ENCODE measurements at regions not wholly inside any gene's neighbourhood (a gene's known extent, or its start where the extent isn't known, plus 50 kb on each side); places are given as distances from the start of the nearest gene placed in this dataset.

DNA sequence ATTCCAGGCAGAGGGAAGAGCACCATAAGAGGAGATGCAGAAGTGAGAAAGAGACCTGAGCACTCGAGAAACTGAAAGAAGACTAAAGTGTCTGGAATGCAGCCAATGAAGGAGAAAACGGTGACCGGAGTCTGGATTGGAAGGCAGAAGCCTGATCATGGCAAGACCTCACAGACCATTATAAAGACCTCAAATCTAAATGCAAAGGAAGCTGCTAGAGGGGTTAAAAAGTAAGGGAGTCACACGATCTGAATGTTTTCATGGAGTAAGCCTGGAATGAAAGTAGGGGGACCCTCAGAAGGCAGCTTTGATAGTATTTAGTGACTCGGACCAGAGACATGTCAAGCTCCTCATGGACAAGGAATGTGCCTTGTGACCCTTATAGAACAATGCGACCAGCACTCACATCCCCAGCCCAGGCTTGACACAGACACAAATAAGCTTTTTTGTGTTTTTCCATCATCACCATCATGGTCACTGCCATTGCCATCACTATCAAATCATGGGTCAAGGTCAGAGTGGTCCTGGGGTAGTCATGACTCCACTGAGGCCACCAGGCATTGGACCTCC lies 183.6 kb downstream of the SEC16B start:
- Histone ChIP-seq H2BK15ac (ENCODE audit: low read depth, poor library complexity, severe bottlenecking) (no peak overlapping the region), H3K4me3 (ENCODE audit: insufficient read depth in 1 of 2, low read depth in 1 of 2, low read length in 2 of 2) (no peak overlapping the region), H3K4me1 (ENCODE audit: control insufficient read depth, insufficient read depth, low read depth, low read length) (no peaks in the 10 kb centered on the region), H3K9ac (ENCODE audit: low read length) (no peak overlapping the region), H3K4me2 (ENCODE audit: low read length, poor library complexity, severe bottlenecking) (no peak overlapping the region), H3K36me3 (ENCODE audit: control insufficient read depth in 1 of 2, insufficient read depth in 2 of 2, low read depth in 1 of 2, low read length in 2 of 2) (no peaks in the 10 kb centered on the region), H2AK5ac (ENCODE audit: low read length, severe bottlenecking) (no peak overlapping the region), H2BK120ac (ENCODE audit: low read depth, low read length) (no peak overlapping the region), H4K8ac (ENCODE audit: low read length) (no peak overlapping the region), H2BK5ac (ENCODE audit: low read depth, low read length, poor library complexity, severe bottlenecking) (no peak overlapping the region), H2AFZ (ENCODE audit: low read depth, low read length) (no peak overlapping the region), H2BK12ac (ENCODE audit: low read length in 2 of 2) (no peak overlapping the region), H3K23ac (ENCODE audit: low read length in 2 of 2) (no peak overlapping the region), H3K18ac (ENCODE audit: low read depth in 1 of 2, low read length in 2 of 2) (no peak overlapping the region), H3K79me1 (replicated peaks; ENCODE audit: low read length, poor library complexity, severe bottlenecking) (no peaks in the 10 kb centered on the region), H4K91ac (ENCODE audit: low read length) (no peak overlapping the region), H3K27me3 (ENCODE audit: control insufficient read depth in 1 of 2, insufficient read depth in 1 of 2, low read length in 2 of 2) (peaks cover 6 to 39% of the 10 kb centered on the region in 2 experiments), H3K4ac (ENCODE audit: low read depth in 1 of 2, low read length in 2 of 2) (no peak overlapping the region), H3K14ac (ENCODE audit: low read length in 2 of 2) (no peak overlapping the region), H3K27ac (ENCODE audit: low read length, poor library complexity, severe bottlenecking) (no peak overlapping the region), H3K9me3 (ENCODE audit: control insufficient read depth, low read length) (no peaks in the 10 kb centered on the region)
- DNase-seq: no peak
- 54% methylated on average over 4 of the region's 6 CpGs for WGBS

DNA sequence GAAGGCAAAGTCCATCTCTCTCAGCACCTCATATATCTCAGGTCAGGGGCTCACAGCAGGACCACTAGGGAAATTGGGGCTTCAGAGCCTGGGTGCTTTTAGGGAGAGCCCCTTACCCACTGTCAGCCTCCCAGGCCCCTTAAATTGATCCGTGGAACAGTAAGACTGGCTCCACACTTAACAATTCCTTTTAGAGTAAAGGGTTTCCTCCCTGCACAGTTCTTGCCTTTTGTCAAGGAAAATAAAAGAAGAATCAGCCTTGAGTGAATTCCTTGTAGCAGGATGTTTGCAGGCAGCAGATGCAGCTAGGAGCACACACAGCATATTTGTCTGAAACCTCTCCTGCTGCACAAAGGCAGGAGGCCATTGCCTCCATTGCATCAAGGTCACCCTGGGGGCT lies 184.9 kb downstream of the SEC16B start:
- no peaks in the 10 kb centered on the region for H3K79me1 ChIP-seq (replicated peaks; ENCODE audit: low read length, poor library complexity, severe bottlenecking)
- no peak for DNase-seq
- no peak overlapping the region for H2BK15ac ChIP-seq (ENCODE audit: low read depth, poor library complexity, severe bottlenecking)
- H4K8ac ChIP-seq (ENCODE audit: low read length): no peak overlapping the region
- no peaks in the 10 kb centered on the region for H3K36me3 ChIP-seq (ENCODE audit: control insufficient read depth in 1 of 2, insufficient read depth in 2 of 2, low read depth in 1 of 2, low read length in 2 of 2)
- no peak overlapping the region for H3K9ac ChIP-seq (ENCODE audit: low read length)
- no peak overlapping the region for H3K4ac ChIP-seq (ENCODE audit: low read depth in 1 of 2, low read length in 2 of 2)
- no peak overlapping the region for H2AFZ ChIP-seq (ENCODE audit: low read depth, low read length)
- H2BK12ac ChIP-seq (ENCODE audit: low read length in 2 of 2): no peak overlapping the region
- H3K27me3 ChIP-seq (ENCODE audit: control insufficient read depth in 1 of 2, insufficient read depth in 1 of 2, low read length in 2 of 2): peaks cover 6 to 39% of the 10 kb centered on the region in 2 experiments
- H3K27ac ChIP-seq (ENCODE audit: low read length, poor library complexity, severe bottlenecking): no peak overlapping the region
- WGBS: 67% methylated on average over 1 of the region's 1 CpG
- H3K18ac ChIP-seq (ENCODE audit: low read depth in 1 of 2, low read length in 2 of 2): no peak overlapping the region
- H3K4me2 ChIP-seq (ENCODE audit: low read length, poor library complexity, severe bottlenecking): no peak overlapping the region
- H3K4me1 ChIP-seq (ENCODE audit: control insufficient read depth, insufficient read depth, low read depth, low read length): no peaks in the 10 kb centered on the region
- H2BK5ac ChIP-seq (ENCODE audit: low read depth, low read length, poor library complexity, severe bottlenecking): no peak overlapping the region
- no peak overlapping the region for H3K23ac ChIP-seq (ENCODE audit: low read length in 2 of 2)
- no peaks in the 10 kb centered on the region for H3K9me3 ChIP-seq (ENCODE audit: control insufficient read depth, low read length)
- no peak overlapping the region for H3K4me3 ChIP-seq (ENCODE audit: insufficient read depth in 1 of 2, low read depth in 1 of 2, low read length in 2 of 2)
- no peak overlapping the region for H2AK5ac ChIP-seq (ENCODE audit: low read length, severe bottlenecking)
- no peak overlapping the region for H2BK120ac ChIP-seq (ENCODE audit: low read depth, low read length)
- H4K91ac ChIP-seq (ENCODE audit: low read length): no peak overlapping the region
- H3K14ac ChIP-seq (ENCODE audit: low read length in 2 of 2): no peak overlapping the region

- H4K91ac ChIP-seq (ENCODE audit: low read length): no peak overlapping the region
- H3K18ac ChIP-seq (ENCODE audit: low read depth in 1 of 2, low read length in 2 of 2): no peak overlapping the region
- no peak overlapping the region for H3K4me2 ChIP-seq (ENCODE audit: low read length, poor library complexity, severe bottlenecking)
- no peak overlapping the region for H3K14ac ChIP-seq (ENCODE audit: low read length in 2 of 2)
- no peak overlapping the region for H2BK5ac ChIP-seq (ENCODE audit: low read depth, low read length, poor library complexity, severe bottlenecking)
- no peak overlapping the region for H3K4ac ChIP-seq (ENCODE audit: low read depth in 1 of 2, low read length in 2 of 2)
- no peaks in the 10 kb centered on the region for H3K36me3 ChIP-seq (ENCODE audit: control insufficient read depth in 1 of 2, insufficient read depth in 2 of 2, low read depth in 1 of 2, low read length in 2 of 2)
- H3K79me1 ChIP-seq (replicated peaks; ENCODE audit: low read length, poor library complexity, severe bottlenecking): no peaks in the 10 kb centered on the region
- no peak for DNase-seq
- no peak overlapping the region for H2AK5ac ChIP-seq (ENCODE audit: low read length, severe bottlenecking)
- no peak overlapping the region for H2BK15ac ChIP-seq (ENCODE audit: low read depth, poor library complexity, severe bottlenecking)
- H2AFZ ChIP-seq (ENCODE audit: low read depth, low read length): no peak overlapping the region
- H2BK120ac ChIP-seq (ENCODE audit: low read depth, low read length): no peak overlapping the region
- no peak overlapping the region for H3K4me3 ChIP-seq (ENCODE audit: insufficient read depth in 1 of 2, low read depth in 1 of 2, low read length in 2 of 2)
- WGBS: 88% methylated on average over 1 of the region's 1 CpG
- no peak overlapping the region for H2BK12ac ChIP-seq (ENCODE audit: low read length in 2 of 2)
- H3K9ac ChIP-seq (ENCODE audit: low read length): no peak overlapping the region
- no peaks in the 10 kb centered on the region for H3K4me1 ChIP-seq (ENCODE audit: control insufficient read depth, insufficient read depth, low read depth, low read length)
- no peak overlapping the region for H4K8ac ChIP-seq (ENCODE audit: low read length)
- H3K27ac ChIP-seq (ENCODE audit: low read length, poor library complexity, severe bottlenecking): no peak overlapping the region
- H3K23ac ChIP-seq (ENCODE audit: low read length in 2 of 2): no peak overlapping the region
- peaks cover 6 to 39% of the 10 kb centered on the region in 2 experiments for H3K27me3 ChIP-seq (ENCODE audit: control insufficient read depth in 1 of 2, insufficient read depth in 1 of 2, low read length in 2 of 2)
- no peaks in the 10 kb centered on the region for H3K9me3 ChIP-seq (ENCODE audit: control insufficient read depth, low read length)
These were observed 185.4 kb downstream of the SEC16B start for GRCh38 chr1:177784409-177784808.

DNA sequence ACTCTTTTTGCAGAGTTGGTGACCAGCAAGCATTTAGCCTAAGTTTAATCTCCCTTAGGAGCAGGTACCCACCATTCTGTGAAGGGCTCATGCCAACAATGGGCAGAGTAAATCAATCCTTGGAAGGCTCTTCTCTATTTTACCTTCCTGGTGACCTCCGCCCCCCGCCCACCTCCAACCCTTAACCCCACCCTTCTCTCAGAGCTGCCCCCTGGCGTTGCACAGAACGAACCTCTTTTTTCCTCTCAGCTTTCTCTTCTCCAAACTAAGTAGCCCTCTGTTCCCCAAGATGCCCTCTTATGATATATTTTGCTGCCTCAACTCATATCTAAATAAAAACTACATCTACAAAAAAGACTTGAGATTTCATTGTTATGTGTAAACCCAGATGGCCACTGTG lies 186.8 kb downstream of the SEC16B start:
- Histone ChIP-seq H3K4ac (ENCODE audit: low read depth in 1 of 2, low read length in 2 of 2) (no peak overlapping the region), H3K79me1 (replicated peaks; ENCODE audit: low read length, poor library complexity, severe bottlenecking) (no peaks in the 10 kb centered on the region), H2BK12ac (ENCODE audit: low read length in 2 of 2) (no peak overlapping the region), H2AK5ac (ENCODE audit: low read length, severe bottlenecking) (no peak overlapping the region), H3K9ac (ENCODE audit: low read length) (no peak overlapping the region), H2BK5ac (ENCODE audit: low read depth, low read length, poor library complexity, severe bottlenecking) (no peak overlapping the region), H3K36me3 (ENCODE audit: control insufficient read depth in 1 of 2, insufficient read depth in 2 of 2, low read depth in 1 of 2, low read length in 2 of 2) (no peaks in the 10 kb centered on the region), H3K9me3 (ENCODE audit: control insufficient read depth, low read length) (no peaks in the 10 kb centered on the region), H2BK120ac (ENCODE audit: low read depth, low read length) (no peak overlapping the region), H3K4me3 (ENCODE audit: insufficient read depth in 1 of 2, low read depth in 1 of 2, low read length in 2 of 2) (no peak overlapping the region), H3K18ac (ENCODE audit: low read depth in 1 of 2, low read length in 2 of 2) (no peak overlapping the region), H3K23ac (ENCODE audit: low read length in 2 of 2) (no peak overlapping the region), H3K27ac (ENCODE audit: low read length, poor library complexity, severe bottlenecking) (no peak overlapping the region), H3K27me3 (ENCODE audit: control insufficient read depth in 1 of 2, insufficient read depth in 1 of 2, low read length in 2 of 2) (peaks cover 0 to 32% of the 10 kb centered on the region in 2 experiments), H2BK15ac (ENCODE audit: low read depth, poor library complexity, severe bottlenecking) (no peak overlapping the region), H4K91ac (ENCODE audit: low read length) (no peak overlapping the region), H4K8ac (ENCODE audit: low read length) (no peak overlapping the region), H3K4me1 (ENCODE audit: control insufficient read depth, insufficient read depth, low read depth, low read length) (no peaks in the 10 kb centered on the region), H3K4me2 (ENCODE audit: low read length, poor library complexity, severe bottlenecking) (no peak overlapping the region), H3K14ac (ENCODE audit: low read length in 2 of 2) (no peak overlapping the region), H2AFZ (ENCODE audit: low read depth, low read length) (no peak overlapping the region)
- DNase-seq: no peak
- 61% methylated on average over 4 of the region's 4 CpGs for WGBS

Data from mesenchymal stem cell (in vitro differentiated cells and primary cell).